IMR-90 (cell line): ENCODE measurements at regions not wholly inside any gene's neighbourhood (a gene's known extent, or its start where the extent isn't known, plus 50 kb on each side); places are given as distances from the start of the nearest gene placed in this dataset.

Experiments
- ATAC-seq: fragments of 200-7000 bp; cut with Tn5 transposase; 2 replicates; pipeline ENCODE4 v1.9.1; 2020; ENCODE audit warnings: low read depth, mild to moderate bottlenecking, moderate library complexity
- BruUV-seq: library from RNA; stranded (reverse); fragments of 400-500 nt; replicated peaks from 2 replicates; lab custom pipeline; 2021; lab: Mats Ljungman, UMichigan
- CTCF ChIA-PET: fragments of 300-600 bp; formaldehyde crosslinking; extraction: SDS; loops from one replicate; lab custom pipeline; 2021; ENCODE audit warnings: antibody characterized with exemption; lab: Yijun Ruan, JAX
- POLR2A ChIA-PET: fragments of 300-600 bp; sonication (Branson Sonifier 250); formaldehyde crosslinking; loops from one replicate; lab custom pipeline; 2022; ENCODE audit warnings: antibody characterized with exemption; ENCODE audit not compliant: unreplicated experiment; lab: Charles Lee
- DNase-seq: peaks from one replicate; pipeline ENCODE4 v3.0.0; 2013
- H2AFZ ChIP-seq: replicated peaks from 2 replicates; pipeline ENCODE3; 2013; ENCODE audit warnings: low read length, mild to moderate bottlenecking; ENCODE audit not compliant: poor library complexity
- H2AK5ac ChIP-seq: 2 replicates; pipeline ENCODE4 v1.6.1; 2013; ENCODE audit warnings: low read depth, low read length, inconsistent platforms
- H2AK9ac ChIP-seq: replicated peaks from 2 replicates; pipeline ENCODE3; 2013; ENCODE audit warnings: mild to moderate bottlenecking, low read depth, low read length, moderate library complexity; ENCODE audit not compliant: poor library complexity
- H2BK120ac ChIP-seq: 2 replicates; pipeline ENCODE4 v1.6.1; 2013; ENCODE audit warnings: low read depth, low read length, inconsistent platforms
- H2BK15ac ChIP-seq: 3 replicates; pipeline ENCODE4 v1.6.1; 2013; ENCODE audit warnings: low read depth, low read length, inconsistent platforms
- H2BK20ac ChIP-seq: 2 replicates; pipeline ENCODE4 v1.6.1; 2013; ENCODE audit warnings: low read depth, mild to moderate bottlenecking, inconsistent platforms, low read length, moderate library complexity
- H2BK5ac ChIP-seq: 2 replicates; pipeline ENCODE4 v1.6.1; 2013; ENCODE audit warnings: mild to moderate bottlenecking, low read depth, low read length, inconsistent platforms; ENCODE audit not compliant: poor library complexity, severe bottlenecking
- H3K14ac ChIP-seq: replicated peaks from 2 replicates; pipeline ENCODE4 v1.6.1; 2013; ENCODE audit warnings: low read depth, low read length, inconsistent platforms
- H3K18ac ChIP-seq: 2 replicates; pipeline ENCODE4 v1.6.1; 2013; ENCODE audit warnings: low read depth, low read length, control low read depth
- H3K23ac ChIP-seq: 2 replicates; pipeline ENCODE4 v1.6.1; 2013; ENCODE audit warnings: low read depth, low read length, inconsistent platforms
- H3K27ac ChIP-seq: 2 replicates; pipeline ENCODE4 v1.5.1; 2013; ENCODE audit warnings: mild to moderate bottlenecking, control low read depth, low read length; ENCODE audit not compliant: insufficient read depth
- H3K27me3 ChIP-seq: 2 replicates; pipeline ENCODE4 v1.6.1; 2013; ENCODE audit warnings: low read length; ENCODE audit not compliant: control insufficient read depth, insufficient read depth
- H3K36me3 ChIP-seq: 2 replicates; pipeline ENCODE4 v1.6.1; 2013; ENCODE audit warnings: low read length, mixed read lengths; ENCODE audit not compliant: control insufficient read depth, insufficient read depth
- H3K4ac ChIP-seq: 2 replicates; pipeline ENCODE4 v1.6.1; 2013; ENCODE audit warnings: low read depth, low read length, inconsistent platforms
- H3K4me1 ChIP-seq: 2 replicates; pipeline ENCODE4 v1.6.1; 2013; ENCODE audit warnings: low read length, mixed read lengths; ENCODE audit not compliant: control insufficient read depth, insufficient read depth
- H3K4me2 ChIP-seq: 2 replicates; pipeline ENCODE4 v1.6.1; 2013; ENCODE audit warnings: low read depth, mild to moderate bottlenecking, control low read depth, low read length, moderate library complexity
- H3K4me3 ChIP-seq: 2 replicates; pipeline ENCODE4 v1.5.1; 2013; ENCODE audit warnings: low read depth, mild to moderate bottlenecking, control low read depth, low read length, moderate library complexity; ENCODE audit not compliant: insufficient read depth
- H3K56ac ChIP-seq: 2 replicates; pipeline ENCODE4 v1.6.1; 2013; ENCODE audit warnings: low read length, inconsistent platforms; ENCODE audit not compliant: insufficient read depth; ENCODE audit errors: extremely low read depth
- H3K79me1 ChIP-seq, 2 experiments: 2 replicates each; pipeline ENCODE4 v1.6.1; 2013; ENCODE audit warnings: low read length in 2 of 2, inconsistent platforms in 1 of 2, low read depth in 1 of 2
- H3K9ac ChIP-seq: 2 replicates; pipeline ENCODE4 v1.6.1; 2013; ENCODE audit warnings: low read depth, low read length, control low read depth
- H3K9me1 ChIP-seq: 2 replicates; pipeline ENCODE4 v1.6.1; 2013; ENCODE audit warnings: low read length, inconsistent platforms; ENCODE audit not compliant: insufficient read depth
- H3K9me3 ChIP-seq: 2 replicates; pipeline ENCODE4 v1.6.1; 2013; ENCODE audit warnings: low read length; ENCODE audit not compliant: control insufficient read depth, insufficient read depth
- H4K20me1 ChIP-seq: 2 replicates; pipeline ENCODE4 v1.6.1; 2013; ENCODE audit warnings: low read length, inconsistent platforms; ENCODE audit not compliant: insufficient read depth
- H4K5ac ChIP-seq: 2 replicates; pipeline ENCODE4 v1.6.1; 2013; ENCODE audit warnings: mild to moderate bottlenecking, low read depth, low read length, control low read depth
- H4K8ac ChIP-seq, 2 experiments: 2 replicates each; pipeline ENCODE4 v1.6.1; 2013; ENCODE audit warnings: low read depth in 2 of 2, low read length in 2 of 2, control low read depth in 1 of 2, inconsistent platforms in 1 of 2
- H4K91ac ChIP-seq: 2 replicates; pipeline ENCODE4 v1.6.1; 2013; ENCODE audit warnings: low read depth, low read length, inconsistent platforms; ENCODE audit not compliant: insufficient read depth
- BHLHE40 ChIP-seq: fragments of 150-350 bp; IDR thresholded peaks from 2 replicates; pipeline ENCODE4 v1.6.1; 2016; ENCODE audit warnings: mild to moderate bottlenecking, low read depth, low read length
- CEBPB ChIP-seq: IDR thresholded peaks from 2 replicates; pipeline ENCODE4 v1.6.1; 2012; ENCODE audit warnings: low read depth, low read length, improper control_type of control experiment
- CHD1 ChIP-seq: IDR thresholded peaks from 2 replicates; pipeline ENCODE4 v1.6.1; 2012; ENCODE audit warnings: low read depth, low read length, improper control_type of control experiment
- ELK1 ChIP-seq: fragments of 150-350 bp; IDR thresholded peaks from 2 replicates; pipeline ENCODE4 v1.6.1; 2016; ENCODE audit warnings: low read depth, mild to moderate bottlenecking, low read length, moderate library complexity, borderline replicate concordance
- FOS ChIP-seq: fragments of 150-350 bp; IDR thresholded peaks from 2 replicates; pipeline ENCODE4 v1.6.1; 2016; ENCODE audit warnings: low read depth, low read length
- MAFK ChIP-seq: IDR thresholded peaks from 2 replicates; pipeline ENCODE4 v1.6.1; 2012; ENCODE audit warnings: low read depth, low read length, improper control_type of control experiment
- MAZ ChIP-seq: IDR thresholded peaks from 2 replicates; pipeline ENCODE4 v1.6.1; 2012; ENCODE audit warnings: low read depth, mild to moderate bottlenecking, low read length, improper control_type of control experiment, moderate library complexity, borderline replicate concordance
- MXI1 ChIP-seq: IDR thresholded peaks from 2 replicates; pipeline ENCODE4 v1.6.1; 2012; ENCODE audit warnings: low read depth, mild to moderate bottlenecking, low read length, moderate library complexity, borderline replicate concordance
- NFE2L2 ChIP-seq: fragments of 150-350 bp; IDR thresholded peaks from 2 replicates; pipeline ENCODE4 v1.6.1; 2016; ENCODE audit warnings: low read depth, mild to moderate bottlenecking, low read length
- POLR2A ChIP-seq: IDR thresholded peaks from 2 replicates; pipeline ENCODE4 v1.6.1; 2012; ENCODE audit warnings: mild to moderate bottlenecking, low read depth, low read length
- RAD21 ChIP-seq: IDR thresholded peaks from 2 replicates; pipeline ENCODE4 v1.6.1; 2012; ENCODE audit warnings: low read length, improper control_type of control experiment
- RCOR1 ChIP-seq: IDR thresholded peaks from 2 replicates; pipeline ENCODE4 v1.6.1; 2012; ENCODE audit warnings: mild to moderate bottlenecking, low read length, improper control_type of control experiment; ENCODE audit not compliant: insufficient replicate concordance
- RFX5 ChIP-seq: IDR thresholded peaks from 2 replicates; pipeline ENCODE4 v1.8.0; 2012; ENCODE audit warnings: low read depth, mild to moderate bottlenecking, low read length, moderate library complexity
- SMC3 ChIP-seq: fragments of 150-350 bp; IDR thresholded peaks from 2 replicates; pipeline ENCODE4 v1.6.1; 2016; ENCODE audit warnings: low read depth, mild to moderate bottlenecking, antibody characterized with exemption, low read length, moderate library complexity
- WGBS, 2 experiments: methylation state at CpG; one replicate each; pipeline versions ENCODE4 v1.1.5 to v1.1.7; 2013; ENCODE audit warnings: missing lambda C conversion rate in 2 of 2; ENCODE audit not compliant: insufficient read length in 1 of 2; ENCODE audit errors: extremely low coverage in 2 of 2; 5-methylcytosine and 5-hydroxymethylcytosine counted together
- dilution Hi-C: fragments of 300-500 bp; cut with HindIII; formaldehyde crosslinking; loops from one replicate; pipeline ENCODE4 v1.14.3; 2018; ENCODE audit warnings: low sequenced_read_pairs; ENCODE audit not compliant: unreplicated experiment
- in situ Hi-C: fragments of 300-500 bp; cut with MboI; formaldehyde crosslinking; loops from 3 replicates; pipeline ENCODE4 v1.14.3; 2019; ENCODE audit warnings: low sequenced_read_pairs, inconsistent platforms, mixed read lengths
- intact Hi-C: fragments of 100-400 bp; cut with micrococcal nuclease; formaldehyde crosslinking; loops from 2 replicates; pipeline ENCODE4 v1.10.0; 2022
- TF ChIP-seq, protein P1 (sequence below): fragments of 150-350 bp; IDR thresholded peaks from 2 replicates; pipeline ENCODE4 v1.6.1; 2017; ENCODE audit warnings: mild to moderate bottlenecking, antibody characterized with exemption, low read length, low read depth
- TF ChIP-seq, protein P2 (sequence below): conservative IDR thresholded peaks from 2 replicates; pipeline ENCODE4 v1.5.1; 2012; ENCODE audit warnings: mild to moderate bottlenecking, low read depth, low read length, improper control_type of control experiment

DNA sequence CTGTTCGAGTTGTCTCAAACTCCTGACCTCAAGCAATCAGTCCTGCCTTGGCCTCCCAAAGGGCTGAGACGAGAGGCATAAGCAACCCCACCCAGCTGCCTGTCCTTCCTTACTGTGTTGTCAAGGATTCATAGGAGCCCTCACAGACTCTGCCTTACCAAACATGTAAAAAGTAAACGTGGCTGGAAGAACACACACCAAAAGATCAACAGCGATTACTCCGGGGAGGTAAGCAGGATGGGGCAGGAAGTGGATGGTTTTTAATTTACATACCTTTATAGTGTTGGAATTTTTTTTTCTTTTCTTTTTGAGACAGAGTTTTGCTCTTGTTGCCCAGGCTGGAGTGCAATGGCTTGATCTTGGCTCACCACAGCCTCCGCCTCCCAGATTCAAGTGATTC is 61.5 kb upstream of the EGLN3 start:
- Histone ChIP-seq H2AK9ac (no peak overlapping the region), H3K4me1 (no peaks in the 10 kb centered on the region), H4K91ac (no peak overlapping the region), H3K56ac (no peak overlapping the region), H3K27me3 (no peaks in the 10 kb centered on the region), H3K79me1 (no peaks in the 10 kb centered on the region), H3K18ac (no peak overlapping the region), H4K5ac (no peak overlapping the region), H3K9ac (no peak overlapping the region), H3K27ac (no peak overlapping the region), H2AK5ac (no peak overlapping the region), H4K20me1 (no peaks in the 10 kb centered on the region), H3K36me3 (no peaks in the 10 kb centered on the region), H2BK120ac (no peak overlapping the region), H2BK5ac (no peak overlapping the region), H3K4ac (no peak overlapping the region), H3K14ac (no peak overlapping the region), H2BK20ac (no peak overlapping the region), H3K9me3 (no peaks in the 10 kb centered on the region), H4K8ac (no peak overlapping the region), H3K9me1 (no peaks in the 10 kb centered on the region), H3K23ac (no peak overlapping the region), H3K4me3 (no peak overlapping the region), H2BK15ac (no peak overlapping the region), H2AFZ (no peak overlapping the region), H3K4me2 (no peak overlapping the region)
- in situ Hi-C loops (no loop called here), dilution Hi-C loops (no loop called here), intact Hi-C loops (no loop called here)
- CTCF ChIA-PET, result no interaction called here
- ATAC-seq (no peak), DNase-seq (no peak)
- TF ChIP-seq RAD21 (no peak), MAZ (no peak), MXI1 (no peak), CEBPB (no peak), SMC3 (no peak), MAFK (no peak), POLR2A (no peak), BHLHE40 (no peak), RCOR1 (no peak), NFE2L2 (no peak), CHD1 (no peak), RFX5 (no peak), FOS (no peak), ELK1 (no peak)
- TF ChIP-seq, protein P1, sequence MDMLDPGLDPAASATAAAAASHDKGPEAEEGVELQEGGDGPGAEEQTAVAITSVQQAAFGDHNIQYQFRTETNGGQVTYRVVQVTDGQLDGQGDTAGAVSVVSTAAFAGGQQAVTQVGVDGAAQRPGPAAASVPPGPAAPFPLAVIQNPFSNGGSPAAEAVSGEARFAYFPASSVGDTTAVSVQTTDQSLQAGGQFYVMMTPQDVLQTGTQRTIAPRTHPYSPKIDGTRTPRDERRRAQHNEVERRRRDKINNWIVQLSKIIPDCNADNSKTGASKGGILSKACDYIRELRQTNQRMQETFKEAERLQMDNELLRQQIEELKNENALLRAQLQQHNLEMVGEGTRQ, result no peak
- TF ChIP-seq, protein P2, sequence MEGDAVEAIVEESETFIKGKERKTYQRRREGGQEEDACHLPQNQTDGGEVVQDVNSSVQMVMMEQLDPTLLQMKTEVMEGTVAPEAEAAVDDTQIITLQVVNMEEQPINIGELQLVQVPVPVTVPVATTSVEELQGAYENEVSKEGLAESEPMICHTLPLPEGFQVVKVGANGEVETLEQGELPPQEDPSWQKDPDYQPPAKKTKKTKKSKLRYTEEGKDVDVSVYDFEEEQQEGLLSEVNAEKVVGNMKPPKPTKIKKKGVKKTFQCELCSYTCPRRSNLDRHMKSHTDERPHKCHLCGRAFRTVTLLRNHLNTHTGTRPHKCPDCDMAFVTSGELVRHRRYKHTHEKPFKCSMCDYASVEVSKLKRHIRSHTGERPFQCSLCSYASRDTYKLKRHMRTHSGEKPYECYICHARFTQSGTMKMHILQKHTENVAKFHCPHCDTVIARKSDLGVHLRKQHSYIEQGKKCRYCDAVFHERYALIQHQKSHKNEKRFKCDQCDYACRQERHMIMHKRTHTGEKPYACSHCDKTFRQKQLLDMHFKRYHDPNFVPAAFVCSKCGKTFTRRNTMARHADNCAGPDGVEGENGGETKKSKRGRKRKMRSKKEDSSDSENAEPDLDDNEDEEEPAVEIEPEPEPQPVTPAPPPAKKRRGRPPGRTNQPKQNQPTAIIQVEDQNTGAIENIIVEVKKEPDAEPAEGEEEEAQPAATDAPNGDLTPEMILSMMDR, result no peak
- POLR2A ChIA-PET, result no interaction called here
- WGBS, 2 experiments, result 58% methylated on average over 2 of the region's 6 CpGs; no CpG with 5 or more reads in 1 of the 2 experiments
- BruUV-seq, result no TSS peak
